CD4-positive, alpha-beta T cell treated with Interleukin-6 for 4 hours (primary cell): ENCODE measurements at regions not wholly inside any gene's neighbourhood (a gene's known extent, or its start where the extent isn't known, plus 50 kb on each side); places are given as distances from the start of the nearest gene placed in this dataset.

ENCODE experiments used
- DNase-seq: peaks from one replicate; pipeline ENCODE4 v3.0.0-alpha.2; 2020; ENCODE audit warnings: mixed read lengths

GRCh38 chr6:118761645-118762044, 110.3 kb upstream of the CEP85L start:
- DNase-seq, result no peak

GRCh38 chr6:118758946-118759345, 107.6 kb upstream of the CEP85L start:
- DNase-seq, result no peak

DNA sequence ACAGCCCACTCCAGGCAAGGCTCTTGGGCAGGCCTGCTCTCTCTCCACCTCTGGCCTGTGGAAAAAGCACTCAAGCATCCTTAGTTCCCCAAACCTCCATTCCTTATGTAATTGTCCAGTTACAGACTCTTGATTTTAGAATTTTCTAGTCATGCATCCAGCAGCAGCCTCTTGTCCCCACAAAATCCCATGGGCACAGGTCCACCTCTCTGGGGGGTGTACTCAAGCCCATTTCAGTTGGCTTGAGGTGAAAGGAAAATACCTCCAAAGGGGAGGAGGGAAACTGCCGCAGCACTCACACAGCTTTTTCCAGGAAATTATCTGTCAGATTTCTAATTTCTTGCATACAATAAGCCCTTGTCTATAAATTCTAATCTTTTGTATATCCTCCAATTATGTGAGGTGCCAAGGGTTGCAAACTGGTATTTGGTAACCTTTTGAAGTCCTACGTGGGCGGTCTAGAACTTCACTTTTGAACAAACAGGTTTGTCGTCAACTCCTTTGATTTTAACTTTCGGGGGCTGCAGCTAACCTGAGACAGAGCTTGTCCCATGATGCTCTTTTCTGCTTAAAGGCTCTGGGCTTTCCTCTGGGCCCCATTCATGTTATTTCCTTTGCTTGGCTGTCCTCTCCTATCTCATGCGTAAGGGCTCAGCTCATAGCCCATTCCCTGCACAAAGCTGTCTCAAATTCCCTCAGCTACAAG, 104.7 kb upstream of the CEP85L start:
- no peak for DNase-seq

GRCh38 chr6:118752803-118753202, 101.4 kb upstream of the CEP85L start:
- no peak for DNase-seq

DNA sequence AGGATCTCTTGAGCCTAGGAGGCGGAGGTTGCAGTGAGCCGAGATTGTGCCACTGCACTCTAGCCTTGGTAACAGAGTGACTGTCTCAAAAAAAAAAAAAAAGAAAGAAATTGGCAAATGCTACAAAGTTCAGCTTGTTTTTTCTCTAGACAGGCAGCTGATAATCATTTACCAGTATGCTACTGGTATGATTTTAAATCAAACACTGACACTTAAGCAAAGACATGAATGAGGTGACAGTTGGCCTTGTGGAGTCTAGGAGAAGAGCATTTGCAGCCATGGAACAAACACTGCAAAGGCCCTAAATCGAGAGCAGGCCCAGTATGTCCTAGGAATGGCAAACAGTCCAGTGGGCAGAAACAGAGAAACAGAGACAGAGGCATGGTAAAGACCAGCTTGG, 99.7 kb upstream of the CEP85L start:
- no peak for DNase-seq

- DNase-seq, result no peak
Observed at GRCh38 chr6:118750143-118750542, 98.8 kb upstream of the CEP85L start.

DNA sequence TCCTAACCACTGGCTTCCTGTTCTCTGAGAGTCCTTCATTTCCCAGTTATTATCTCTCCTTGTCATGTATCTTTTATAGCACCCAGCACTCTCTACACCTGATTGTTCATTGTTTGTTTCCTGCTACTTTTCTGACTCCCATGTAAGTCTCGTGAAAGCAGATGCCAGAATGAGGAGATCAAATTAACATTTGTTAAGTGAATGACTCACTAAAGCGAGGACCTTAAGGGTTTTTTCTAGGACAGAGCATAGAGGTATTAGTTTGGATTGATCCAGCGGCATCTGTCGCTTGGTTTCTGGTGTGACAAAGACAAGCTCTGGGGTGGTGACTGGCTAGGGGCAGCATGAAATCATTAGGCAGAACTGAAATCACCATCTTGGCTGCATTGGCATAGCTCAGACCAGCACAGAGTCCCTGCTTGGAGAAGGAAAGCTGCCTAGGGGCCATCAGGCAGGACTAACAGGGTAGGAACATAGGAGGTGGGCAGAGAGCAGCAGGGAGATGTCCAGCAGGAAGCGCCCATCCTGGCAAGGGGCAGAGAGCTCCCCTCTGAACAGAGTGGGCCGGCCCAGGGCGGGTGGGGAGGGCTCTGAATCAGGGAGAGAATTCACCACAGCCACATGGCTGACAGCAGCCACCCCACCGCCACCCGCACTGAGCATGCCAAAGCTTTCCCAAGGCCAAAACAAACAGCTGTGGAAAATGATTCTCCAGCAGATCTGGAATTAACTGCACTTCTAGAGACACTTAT, 97.1 kb upstream of the CEP85L start:
- no peak for DNase-seq

GRCh38 chr6:118746825-118747174, 95.4 kb upstream of the CEP85L start:
- no peak for DNase-seq

DNA sequence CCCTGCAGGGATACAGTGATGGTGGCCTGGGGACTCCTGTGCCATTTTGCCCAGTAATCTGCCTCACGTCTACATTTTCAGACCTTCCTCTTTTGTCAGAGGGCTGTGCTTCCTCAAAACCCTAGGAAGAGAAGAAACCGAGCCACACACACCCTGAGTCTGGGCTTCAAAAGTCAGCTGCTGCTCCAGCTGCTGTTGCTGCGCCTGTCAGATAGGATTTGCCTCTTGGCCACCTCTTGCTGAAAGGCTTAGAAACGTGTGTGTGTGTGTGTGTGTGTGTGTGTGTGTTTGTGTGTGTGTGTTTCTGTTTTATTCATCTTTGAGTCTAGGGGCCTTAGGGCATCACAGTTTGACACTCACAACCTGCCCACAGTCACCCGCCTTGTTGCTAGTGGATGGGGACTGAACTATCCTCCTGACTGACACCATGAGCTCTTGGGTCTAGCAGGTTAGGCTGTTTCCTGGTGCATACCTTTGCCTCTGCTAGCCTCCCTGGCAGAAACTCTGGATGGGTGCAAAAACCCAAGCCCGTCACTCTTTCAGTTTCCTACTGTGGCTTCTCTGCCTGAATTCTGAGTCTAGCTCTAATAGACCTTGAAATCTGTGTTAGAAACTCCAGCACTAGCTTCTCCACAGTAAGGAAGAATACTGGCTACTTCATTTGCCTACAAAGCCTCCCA, 94.9 kb upstream of the CEP85L start:
- DNase-seq, result no peak

DNA sequence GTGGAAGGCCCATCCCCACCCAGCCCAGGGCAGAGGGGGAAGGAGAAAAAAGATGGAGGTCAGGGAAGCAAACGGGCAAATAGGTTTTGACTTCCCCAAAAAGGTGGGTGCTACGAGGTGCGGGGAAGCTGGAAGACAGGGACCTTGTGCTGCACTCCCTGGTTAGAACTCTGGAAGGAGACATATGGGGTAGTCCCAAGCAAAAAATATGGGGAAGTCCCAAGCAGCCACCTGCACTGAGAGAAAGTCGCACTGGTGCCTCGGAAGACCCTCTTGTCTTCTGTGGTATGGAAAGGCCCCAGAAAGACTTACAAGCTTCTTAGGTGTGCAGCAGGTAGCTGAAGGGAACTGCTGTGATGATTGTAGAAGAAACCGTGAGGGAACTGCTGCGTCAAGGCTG, 93.8 kb upstream of the CEP85L start:
- no peak for DNase-seq

DNA sequence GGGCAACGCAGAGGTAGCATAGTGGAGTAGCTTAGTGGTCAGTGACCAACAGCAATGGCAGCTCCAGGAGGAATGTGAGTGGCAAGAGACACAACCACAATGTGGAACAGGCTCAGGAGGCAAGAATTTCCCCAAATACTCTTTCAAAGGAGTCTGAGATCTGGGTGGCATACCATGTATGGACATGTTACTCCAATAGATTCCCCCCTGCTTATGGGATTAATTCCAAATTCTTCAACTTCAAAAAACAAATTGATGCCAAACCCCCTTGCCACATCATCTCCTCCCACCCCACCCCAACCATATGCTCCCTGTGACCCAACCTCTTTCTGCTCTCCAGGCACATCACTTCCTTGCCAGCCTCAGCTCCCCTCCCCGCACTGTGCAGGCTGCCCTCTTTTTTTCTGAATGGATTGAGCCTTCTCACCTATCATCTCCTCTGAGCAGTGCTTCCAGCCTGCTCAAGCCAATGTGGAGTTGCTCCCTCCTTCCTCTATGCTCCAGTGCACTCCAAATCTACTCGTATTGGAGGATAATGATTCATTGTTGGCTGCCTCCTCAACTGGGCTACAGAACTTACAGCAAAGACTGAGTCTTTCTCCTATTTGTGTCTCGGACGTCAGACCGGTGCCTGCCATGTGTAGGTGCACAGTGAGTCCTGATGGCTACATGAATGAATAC, 93.0 kb upstream of the CEP85L start:
- DNase-seq, result no peak

DNA sequence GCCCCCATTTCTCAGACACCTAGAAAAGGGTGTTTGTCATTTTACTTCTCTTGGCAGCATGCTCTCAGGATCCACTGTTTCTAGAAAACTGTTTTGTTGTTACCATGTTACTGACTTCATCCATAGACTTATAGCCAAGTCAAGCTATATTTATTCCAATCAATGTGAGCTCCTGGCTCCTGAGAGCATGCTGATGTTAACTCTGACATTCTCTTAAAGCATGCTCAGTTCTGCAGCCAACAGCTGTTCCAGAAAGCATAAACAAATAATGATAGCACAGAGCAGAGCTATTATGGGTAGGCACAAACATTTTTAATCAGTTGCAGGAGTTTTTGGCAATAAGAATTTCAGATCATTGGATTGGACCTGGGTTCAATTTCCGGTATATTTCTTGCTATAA, 92.4 kb upstream of the CEP85L start:
- DNase-seq, result no peak

GRCh38 chr6:118740372-118740771, 89.0 kb upstream of the CEP85L start:
- no peak for DNase-seq

GRCh38 chr6:118739696-118740353, 88.4 kb upstream of the CEP85L start:
- DNase-seq, result no peak

DNA sequence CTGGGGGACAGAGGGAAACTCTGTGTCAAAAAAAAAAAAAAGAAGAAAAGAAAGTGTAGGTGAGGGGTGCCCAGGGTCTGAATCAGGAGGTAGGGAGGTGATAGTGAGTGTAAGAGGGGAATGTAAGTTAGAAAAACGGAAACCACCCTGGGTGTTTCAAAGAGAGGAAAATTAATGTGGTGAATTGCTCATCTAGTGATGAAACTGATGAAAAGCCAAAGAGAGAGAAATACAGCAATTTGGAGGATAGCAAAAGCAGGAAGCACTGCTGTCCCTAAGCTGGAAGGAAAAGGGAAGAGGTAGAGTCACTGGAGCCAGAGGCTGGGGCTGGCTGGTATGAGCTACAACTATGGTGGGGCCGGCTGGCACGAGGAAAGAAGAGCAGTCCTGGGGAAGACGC, 85.0 kb upstream of the CEP85L start:
- DNase-seq, result no peak

DNA sequence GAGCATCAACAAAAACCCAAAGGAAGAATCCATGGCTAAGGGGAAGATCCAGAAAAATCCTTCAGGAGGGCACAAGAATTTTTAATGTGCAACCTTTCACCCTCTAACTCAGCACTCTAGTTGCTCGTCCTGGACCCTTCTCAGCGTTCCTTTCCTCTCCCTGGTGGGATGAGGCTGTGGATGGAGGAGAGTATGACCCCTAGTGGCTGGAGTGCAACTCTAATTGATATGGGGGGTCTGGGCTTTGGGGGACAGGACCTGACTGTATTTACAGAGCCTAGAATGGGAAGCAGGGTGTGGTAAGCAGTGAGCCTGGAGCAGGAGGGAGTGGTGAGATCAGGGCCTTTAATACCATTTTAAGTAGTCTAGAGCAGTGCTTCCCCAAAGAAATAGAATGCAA, 83.9 kb upstream of the CEP85L start:
- DNase-seq, result peak; percentile 32

DNA sequence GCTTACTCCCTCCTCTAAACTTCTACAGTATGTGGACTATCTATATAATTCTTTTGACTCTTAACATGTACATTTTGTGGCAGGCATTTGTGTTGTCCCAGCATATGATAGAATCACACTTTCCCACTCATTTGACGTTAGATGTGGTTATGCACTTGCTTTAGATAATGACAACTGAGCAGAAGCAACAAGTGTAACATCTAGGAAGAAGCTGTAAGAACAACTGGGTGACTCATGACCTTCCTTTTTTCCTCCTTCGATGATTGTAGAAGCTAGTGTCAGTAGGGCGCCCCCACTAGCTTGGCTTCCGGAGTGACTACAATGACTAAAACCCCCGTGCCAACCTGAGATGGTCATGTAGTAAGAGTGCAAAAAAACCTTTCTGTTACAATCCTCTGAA, 74.6 kb upstream of the CEP85L start:
- peak; percentile 87 for DNase-seq

GRCh38 chr6:118724211-118724610, 72.8 kb upstream of the CEP85L start:
- no peak for DNase-seq

DNA sequence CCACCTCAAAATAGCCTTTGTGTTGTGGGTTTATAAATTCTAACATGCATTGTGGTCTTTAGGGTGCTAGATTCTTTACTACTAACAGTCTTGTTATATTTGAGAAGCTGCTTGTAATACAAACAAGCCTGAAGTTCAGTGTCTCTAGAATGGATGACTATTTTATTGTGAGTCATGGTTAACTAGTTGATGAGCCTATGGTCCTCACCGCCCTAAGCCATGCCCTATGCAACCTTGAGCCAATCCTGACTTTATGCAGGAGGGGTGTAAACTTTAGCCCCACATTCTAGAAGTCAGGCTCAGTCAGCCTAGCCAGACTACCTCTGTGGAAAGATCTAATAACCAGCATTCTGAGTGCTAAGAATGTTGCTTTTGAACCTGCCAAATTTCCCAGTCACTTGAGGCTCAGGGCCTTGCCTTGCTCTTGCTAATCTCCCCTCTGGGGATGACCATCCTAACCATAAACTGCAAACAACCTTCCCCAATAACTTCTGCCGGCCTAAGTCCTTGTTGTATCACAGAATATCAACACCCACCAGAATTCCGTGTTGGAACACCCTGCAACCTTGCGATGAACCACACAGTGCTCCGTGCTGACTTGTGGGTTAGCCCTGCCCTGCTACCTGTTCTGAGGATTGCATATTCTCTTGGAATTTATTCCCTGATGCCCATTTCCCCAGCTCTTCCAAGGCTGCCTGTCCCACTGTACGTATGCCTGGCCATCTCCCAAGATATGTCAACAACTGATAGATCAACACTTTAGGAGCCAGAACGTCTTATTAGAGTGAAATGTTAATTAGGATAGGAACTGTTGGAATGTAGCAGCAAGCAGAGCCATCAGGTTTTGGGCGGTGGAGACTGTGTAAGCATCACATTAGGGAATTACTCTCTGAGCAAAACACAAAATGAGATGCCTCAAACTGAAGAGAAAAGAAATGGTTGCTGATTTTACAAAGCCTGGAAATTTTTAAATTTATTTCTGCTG, 71.7 kb upstream of the CEP85L start:
- no peak for DNase-seq

DNA sequence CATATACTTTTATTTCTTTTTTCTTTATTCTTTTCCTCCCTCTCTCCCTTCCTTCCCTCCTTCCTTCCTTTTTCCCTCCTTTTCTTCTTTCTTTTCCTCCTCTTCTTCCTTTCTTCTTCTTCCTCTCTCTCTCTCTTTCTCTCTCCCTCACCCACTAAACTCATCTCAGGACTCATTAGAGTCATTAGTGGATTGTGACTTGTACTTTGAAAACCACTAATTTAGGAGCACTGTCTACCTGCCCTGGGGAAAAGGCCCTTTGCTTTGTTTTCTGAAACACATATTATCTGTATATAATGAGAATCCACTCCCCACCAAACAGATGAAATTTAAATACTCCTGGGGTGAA, 68.7 kb upstream of the CEP85L start:
- no peak for DNase-seq

DNA sequence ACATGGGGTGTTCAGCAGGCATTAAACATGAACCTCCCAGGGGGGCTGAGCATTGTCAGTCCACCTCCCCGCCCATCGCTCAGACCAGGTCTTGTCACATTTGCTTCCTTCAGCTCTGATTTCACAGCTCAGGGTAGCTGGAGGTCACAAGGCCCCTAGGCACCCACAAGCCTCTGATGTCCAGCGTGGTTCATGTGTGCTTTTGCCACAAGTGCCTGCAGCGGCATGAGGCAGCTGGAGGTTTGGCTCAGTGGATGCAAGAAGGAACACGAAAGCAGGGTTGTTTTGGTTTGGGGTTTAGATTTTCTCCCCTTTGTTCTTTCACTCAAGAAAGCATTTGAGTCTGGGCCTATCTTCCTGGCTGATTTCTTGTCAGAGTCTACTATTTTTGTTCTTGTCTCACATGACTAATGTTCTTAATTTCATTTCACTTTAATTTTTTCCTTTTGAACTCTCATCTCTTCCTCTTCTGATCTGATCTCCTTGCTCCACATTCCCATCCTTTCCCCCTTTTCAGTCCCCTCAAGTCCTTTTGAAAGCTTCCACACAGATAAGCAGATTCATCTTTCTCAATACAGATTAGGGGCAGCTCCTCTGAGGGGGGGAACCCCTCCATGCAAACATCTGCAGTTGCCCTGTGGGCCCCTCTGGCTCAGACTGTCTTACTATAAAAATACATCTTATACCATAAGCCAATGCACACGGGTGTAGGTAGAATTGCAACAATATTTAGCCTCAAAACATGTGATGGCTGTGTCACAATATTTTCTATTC, 68.1 kb upstream of the CEP85L start:
- DNase-seq, result peak; percentile 58
